ENCODE measurements at regions not wholly inside any gene's neighbourhood (a gene's known extent, or its start where the extent isn't known, plus 50 kb on each side); places are given as distances from the start of the nearest gene placed in this dataset.
"Not testable (repeated sequence)": the region's sequence is repeated elsewhere in the genome, so short reads cannot be mapped to it uniquely, and the experiment has no call there.

DNA sequence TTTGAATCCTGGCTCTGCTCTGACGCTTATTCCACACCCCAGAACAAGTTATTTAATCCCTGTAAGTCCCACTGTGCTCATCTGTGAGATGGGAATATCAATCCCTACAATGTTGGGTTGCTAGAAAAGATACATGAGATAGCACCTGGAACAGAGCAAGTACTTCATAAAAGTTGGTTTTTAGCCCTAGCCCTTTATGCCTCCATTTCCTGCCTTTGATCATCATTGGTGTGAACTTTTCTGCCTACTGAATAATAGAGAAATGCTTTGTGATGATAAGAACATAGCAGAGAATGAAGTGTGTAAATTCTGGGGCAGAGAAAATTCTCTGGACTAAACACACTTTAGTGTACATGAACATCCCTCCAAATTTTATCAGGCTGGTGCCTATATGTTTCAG lies 90.3 kb upstream of the RANBP6 start:
- Histone ChIP-seq H3K4me1 (replicated peaks; ENCODE audit: insufficient read depth) (peaks cover 22% of the 10 kb centered on the region), H4K20me1 (ENCODE audit: insufficient read depth) (no peaks in the 10 kb centered on the region), H3F3A (ENCODE audit: insufficient read depth, low read depth) (peaks cover 6% of the 10 kb centered on the region; the same call in 1 of the 2 replicates), H3K9me3 (ENCODE audit: insufficient read depth, low read depth) (no peaks in the 10 kb centered on the region), H3K79me2 (ENCODE audit: low read depth) (no peaks in the 10 kb centered on the region), H3K27me3 (ENCODE audit: insufficient read depth, low read depth) (no peaks in the 10 kb centered on the region), H3K27ac (no peak overlapping the region), H3K36me3 (ENCODE audit: low read depth) (no peaks in the 10 kb centered on the region), H3K4me2 (no peak overlapping the region), H3K9me2 (ENCODE audit: insufficient read depth) (no peaks in the 10 kb centered on the region), H3K4me3 (no peak overlapping the region), H2AFZ (no peak overlapping the region)
- intact Hi-C loops (cut with micrococcal nuclease; ENCODE audit: unreplicated experiment): no loop called here
- no peak for DNase-seq
- no peak for TF ChIP-seq EZH2 (IDR thresholded peaks at IDR 0.05; ENCODE audit: low read depth)
- TF ChIP-seq, protein P1, sequence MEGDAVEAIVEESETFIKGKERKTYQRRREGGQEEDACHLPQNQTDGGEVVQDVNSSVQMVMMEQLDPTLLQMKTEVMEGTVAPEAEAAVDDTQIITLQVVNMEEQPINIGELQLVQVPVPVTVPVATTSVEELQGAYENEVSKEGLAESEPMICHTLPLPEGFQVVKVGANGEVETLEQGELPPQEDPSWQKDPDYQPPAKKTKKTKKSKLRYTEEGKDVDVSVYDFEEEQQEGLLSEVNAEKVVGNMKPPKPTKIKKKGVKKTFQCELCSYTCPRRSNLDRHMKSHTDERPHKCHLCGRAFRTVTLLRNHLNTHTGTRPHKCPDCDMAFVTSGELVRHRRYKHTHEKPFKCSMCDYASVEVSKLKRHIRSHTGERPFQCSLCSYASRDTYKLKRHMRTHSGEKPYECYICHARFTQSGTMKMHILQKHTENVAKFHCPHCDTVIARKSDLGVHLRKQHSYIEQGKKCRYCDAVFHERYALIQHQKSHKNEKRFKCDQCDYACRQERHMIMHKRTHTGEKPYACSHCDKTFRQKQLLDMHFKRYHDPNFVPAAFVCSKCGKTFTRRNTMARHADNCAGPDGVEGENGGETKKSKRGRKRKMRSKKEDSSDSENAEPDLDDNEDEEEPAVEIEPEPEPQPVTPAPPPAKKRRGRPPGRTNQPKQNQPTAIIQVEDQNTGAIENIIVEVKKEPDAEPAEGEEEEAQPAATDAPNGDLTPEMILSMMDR (conservative IDR thresholded peaks at IDR 0.05): no peak
- ChIA-PET CTCF (no interaction called here), POLR2A (ENCODE audit: unreplicated experiment) (no interaction called here)
- BruUV-seq (replicated peaks): no TSS peak

DNA sequence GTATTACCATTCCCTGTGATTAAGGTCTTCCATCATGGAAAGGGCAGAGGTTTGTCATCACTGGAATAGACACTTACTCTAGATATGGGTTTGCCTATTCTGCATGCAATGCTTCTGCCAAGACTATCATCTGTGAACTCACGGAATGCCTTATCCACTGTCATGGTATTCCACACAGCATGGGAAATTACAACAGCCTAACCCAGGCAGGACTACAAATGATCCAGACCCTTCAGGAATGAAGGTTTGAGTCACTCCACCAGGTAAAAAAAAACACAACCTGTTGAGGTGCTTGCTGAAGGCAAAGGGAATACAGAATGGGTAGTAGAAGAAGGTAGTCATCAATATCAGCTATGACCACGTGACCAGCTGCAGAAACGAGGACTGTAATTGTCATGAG lies 89.0 kb upstream of the RANBP6 start:
- H3K27ac ChIP-seq; BruUV-seq (replicated peaks); intact Hi-C loops (cut with micrococcal nuclease; ENCODE audit: unreplicated experiment); CTCF ChIA-PET; H3K27me3 ChIP-seq (ENCODE audit: insufficient read depth, low read depth); H3K36me3 ChIP-seq (ENCODE audit: low read depth); H3F3A ChIP-seq (ENCODE audit: insufficient read depth, low read depth); H4K20me1 ChIP-seq (ENCODE audit: insufficient read depth); POLR2A ChIA-PET (ENCODE audit: unreplicated experiment); H3K79me2 ChIP-seq (ENCODE audit: low read depth); H3K9me3 ChIP-seq (ENCODE audit: insufficient read depth, low read depth); H3K4me2 ChIP-seq; DNase-seq; H2AFZ ChIP-seq; H3K9me2 ChIP-seq (ENCODE audit: insufficient read depth); H3K4me3 ChIP-seq: not testable (repeated sequence)
- peaks cover 22% of the 10 kb centered on the region for H3K4me1 ChIP-seq (replicated peaks; ENCODE audit: insufficient read depth)

DNA sequence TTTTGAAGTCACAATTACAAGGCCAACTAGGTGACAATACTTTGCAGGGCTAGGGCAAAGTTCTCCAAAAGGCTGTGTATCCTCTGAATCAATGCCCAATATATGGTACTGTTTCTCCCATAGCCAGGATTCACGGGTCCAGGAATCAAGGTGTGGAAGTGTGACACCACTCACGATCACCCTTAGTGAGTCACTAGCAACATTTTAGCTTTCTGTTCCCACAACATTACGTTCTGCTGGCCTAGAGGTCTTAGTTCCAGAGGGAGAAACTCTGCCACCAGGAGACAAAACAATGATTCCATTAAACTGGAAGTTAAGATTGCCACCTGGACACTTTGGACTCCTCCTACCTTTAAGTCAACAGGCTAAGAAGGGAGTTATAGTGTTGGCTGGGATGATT lies 88.5 kb upstream of the RANBP6 start:
- H3K4me3 ChIP-seq; H3F3A ChIP-seq (ENCODE audit: insufficient read depth, low read depth); H3K36me3 ChIP-seq (ENCODE audit: low read depth); H3K27ac ChIP-seq; H3K4me2 ChIP-seq; H3K27me3 ChIP-seq (ENCODE audit: insufficient read depth, low read depth); BruUV-seq (replicated peaks); CTCF ChIA-PET; H4K20me1 ChIP-seq (ENCODE audit: insufficient read depth); POLR2A ChIA-PET (ENCODE audit: unreplicated experiment); intact Hi-C loops (cut with micrococcal nuclease; ENCODE audit: unreplicated experiment); H3K79me2 ChIP-seq (ENCODE audit: low read depth); H3K9me3 ChIP-seq (ENCODE audit: insufficient read depth, low read depth); H2AFZ ChIP-seq; H3K9me2 ChIP-seq (ENCODE audit: insufficient read depth); DNase-seq: not testable (repeated sequence)
- H3K4me1 ChIP-seq (replicated peaks; ENCODE audit: insufficient read depth): peaks cover 22% of the 10 kb centered on the region

DNA sequence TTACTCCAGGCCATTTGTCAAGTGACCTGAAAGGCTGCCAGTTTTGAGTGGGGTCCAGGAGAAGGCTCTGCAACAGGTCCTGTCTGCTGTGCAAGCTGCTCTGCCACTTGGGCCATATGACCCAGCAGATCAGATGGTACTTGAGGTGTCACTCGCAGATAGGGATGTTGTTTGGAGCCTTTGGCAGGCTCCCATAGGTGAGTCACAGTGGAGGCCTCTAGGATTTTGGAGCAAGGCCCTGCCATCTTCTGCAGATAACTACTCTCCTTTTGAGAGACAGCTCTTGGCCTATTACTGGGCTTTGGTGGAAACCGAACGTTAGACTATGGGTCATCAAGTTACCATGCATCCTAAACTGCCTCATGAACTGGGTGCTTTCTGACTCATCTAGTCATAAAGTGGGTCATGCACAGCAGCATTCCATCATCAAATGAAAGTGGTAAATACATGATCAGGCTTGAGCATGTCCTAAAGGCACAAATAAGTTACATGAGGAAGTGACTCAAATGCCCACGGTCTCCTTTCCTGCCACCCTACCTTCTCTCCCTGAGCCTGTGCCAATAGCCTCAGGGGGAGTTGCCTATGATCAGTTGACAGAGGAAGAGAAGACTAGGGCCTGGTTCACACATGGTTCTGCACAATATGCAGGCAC lies 87.0 kb upstream of the RANBP6 start:
- H3K4me3 ChIP-seq; H3F3A ChIP-seq (ENCODE audit: insufficient read depth, low read depth); H4K20me1 ChIP-seq (ENCODE audit: insufficient read depth); H3K27me3 ChIP-seq (ENCODE audit: insufficient read depth, low read depth); H3K9me3 ChIP-seq (ENCODE audit: insufficient read depth, low read depth); H3K4me2 ChIP-seq; POLR2A ChIA-PET (ENCODE audit: unreplicated experiment); H3K79me2 ChIP-seq (ENCODE audit: low read depth); H2AFZ ChIP-seq; H3K27ac ChIP-seq; intact Hi-C loops (cut with micrococcal nuclease; ENCODE audit: unreplicated experiment); H3K9me2 ChIP-seq (ENCODE audit: insufficient read depth); H3K36me3 ChIP-seq (ENCODE audit: low read depth); BruUV-seq (replicated peaks); CTCF ChIA-PET: not testable (repeated sequence)
- peak; percentile 49 to 90 for DNase-seq
- H3K4me1 ChIP-seq (replicated peaks; ENCODE audit: insufficient read depth): peaks cover 22% of the 10 kb centered on the region

DNA sequence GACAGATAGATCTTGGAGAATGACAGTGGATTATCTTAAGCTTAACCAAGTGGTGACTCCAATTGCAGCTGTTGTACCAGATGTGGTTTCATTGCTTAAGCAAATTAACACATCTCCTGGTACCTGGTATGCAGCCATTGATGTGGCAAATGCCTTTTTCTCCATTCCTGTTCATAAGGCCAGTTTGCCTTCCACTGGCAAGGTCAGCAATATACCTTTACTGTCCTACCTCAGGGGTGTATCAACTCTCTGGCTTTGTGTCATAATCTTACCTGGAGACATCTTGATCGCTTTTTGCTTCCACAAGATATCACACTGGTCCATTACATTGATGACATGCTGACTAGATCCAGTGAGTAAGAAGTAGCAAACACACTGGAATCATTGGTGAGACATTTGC lies 86.3 kb upstream of the RANBP6 start:
- CTCF ChIA-PET; H3K9me2 ChIP-seq (ENCODE audit: insufficient read depth); H3K36me3 ChIP-seq (ENCODE audit: low read depth); H3K9me3 ChIP-seq (ENCODE audit: insufficient read depth, low read depth); H3F3A ChIP-seq (ENCODE audit: insufficient read depth, low read depth); H4K20me1 ChIP-seq (ENCODE audit: insufficient read depth); H3K4me2 ChIP-seq; H3K4me3 ChIP-seq; H3K79me2 ChIP-seq (ENCODE audit: low read depth); POLR2A ChIA-PET (ENCODE audit: unreplicated experiment); H3K27me3 ChIP-seq (ENCODE audit: insufficient read depth, low read depth); DNase-seq; H2AFZ ChIP-seq; intact Hi-C loops (cut with micrococcal nuclease; ENCODE audit: unreplicated experiment); H3K27ac ChIP-seq; BruUV-seq (replicated peaks): not testable (repeated sequence)
- peaks cover 19% of the 10 kb centered on the region for H3K4me1 ChIP-seq (replicated peaks; ENCODE audit: insufficient read depth)

DNA sequence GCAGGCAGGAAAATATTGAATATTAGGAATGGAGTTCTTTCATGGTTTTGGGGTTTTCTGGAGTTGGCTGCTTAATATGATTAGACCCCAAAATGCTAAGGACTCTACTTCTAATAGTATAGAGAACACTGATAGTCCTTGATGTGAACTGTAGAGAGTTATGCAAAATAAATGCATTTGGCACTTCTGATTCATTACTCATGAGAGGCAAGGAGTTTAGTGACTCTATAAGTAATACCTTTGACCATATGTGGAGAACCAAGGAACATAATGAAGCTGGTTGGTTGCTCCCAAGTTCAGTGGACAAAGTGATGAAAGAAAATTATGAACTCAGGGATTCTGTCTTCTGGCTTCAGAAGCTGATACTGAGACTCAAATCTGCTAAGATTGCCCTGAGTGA lies 83.9 kb upstream of the RANBP6 start:
- BruUV-seq (replicated peaks); H3K27ac ChIP-seq; H3K4me3 ChIP-seq; intact Hi-C loops (cut with micrococcal nuclease; ENCODE audit: unreplicated experiment); H3K36me3 ChIP-seq (ENCODE audit: low read depth); H4K20me1 ChIP-seq (ENCODE audit: insufficient read depth); DNase-seq; H3K9me3 ChIP-seq (ENCODE audit: insufficient read depth, low read depth); H3K4me2 ChIP-seq; H3K27me3 ChIP-seq (ENCODE audit: insufficient read depth, low read depth); POLR2A ChIA-PET (ENCODE audit: unreplicated experiment); H3K9me2 ChIP-seq (ENCODE audit: insufficient read depth); H3F3A ChIP-seq (ENCODE audit: insufficient read depth, low read depth); H2AFZ ChIP-seq; H3K79me2 ChIP-seq (ENCODE audit: low read depth); CTCF ChIA-PET: not testable (repeated sequence)
- peaks cover 16% of the 10 kb centered on the region for H3K4me1 ChIP-seq (replicated peaks; ENCODE audit: insufficient read depth)
